ENCODE measurements at regions not wholly inside any gene's neighbourhood (a gene's known extent, or its start where the extent isn't known, plus 50 kb on each side); places are given as distances from the start of the nearest gene placed in this dataset.
A peak's percentile ranks its signal among the peaks of the same experiment; 100 is the strongest.

- Mint-ChIP-seq H3K9me3 (peaks cover 0 to 14% (median 0%) of the 10 kb centered on the region in 3 donors), H3K36me3 (no peaks in the 10 kb centered on the region), H3K27me3 (no peaks in the 10 kb centered on the region), H3K4me1 (peaks cover 2 to 18% (median 13%) of the 10 kb centered on the region in 3 donors), H3K27ac (no peak overlapping the region), H3K4me3 (no peak overlapping the region)
- CTCF ChIA-PET = no interaction called here
- 41% methylated on average over 3 of the region's 4 CpGs for WGBS (ENCODE audit: insufficient coverage)
- POLR2A ChIA-PET = no interaction called here
- Histone ChIP-seq H3K36me3 (ENCODE audit: control insufficient read depth in 2 of 2, extremely low read depth in 1 of 2, insufficient read depth in 1 of 2, low read length in 1 of 2) (no peaks in the 10 kb centered on the region), H3K9me3 (no peaks in the 10 kb centered on the region), H3K4me3 (ENCODE audit: control insufficient read depth in 1 of 2, extremely low read depth in 1 of 2, low read length in 1 of 2) (no peak overlapping the region), H3K27me3 (replicated peaks in 1 of 2; ENCODE audit: control insufficient read depth in 2 of 2, extremely low read depth in 1 of 2, insufficient read depth in 2 of 2, low read length in 1 of 2) (no peaks in the 10 kb centered on the region), H3K4me1 (ENCODE audit: control insufficient read depth in 1 of 2, extremely low read depth in 1 of 2, insufficient read depth in 2 of 2, low read length in 2 of 2) (peaks cover 0 to 13% of the 10 kb centered on the region in 2 experiments), H3K27ac (ENCODE audit: low read length) (no peak overlapping the region)
- no peak for DNase-seq
- no peak for ATAC-seq (replicated peaks in 1 of 4)
Measured at GRCh38 chr13:80563439-80563838, 222.5 kb upstream of the SPRY2 start.

- DNase-seq = no peak
- Mint-ChIP-seq H3K36me3 (no peaks in the 10 kb centered on the region), H3K9me3 (peaks cover 0 to 14% (median 0%) of the 10 kb centered on the region in 3 donors), H3K4me1 (peaks cover 2 to 18% (median 13%) of the 10 kb centered on the region in 3 donors), H3K27me3 (no peaks in the 10 kb centered on the region), H3K4me3 (peak overlapping the region in 2 of 3 donors; percentile 10 to 29), H3K27ac (no peak overlapping the region)
- Histone ChIP-seq H3K27me3 (replicated peaks in 1 of 2; ENCODE audit: control insufficient read depth in 2 of 2, extremely low read depth in 1 of 2, insufficient read depth in 2 of 2, low read length in 1 of 2) (no peaks in the 10 kb centered on the region), H3K4me3 (ENCODE audit: control insufficient read depth in 1 of 2, extremely low read depth in 1 of 2, low read length in 1 of 2) (peak overlapping the region in 1 of 2 donors; percentile 38), H3K9me3 (no peaks in the 10 kb centered on the region), H3K36me3 (ENCODE audit: control insufficient read depth in 2 of 2, extremely low read depth in 1 of 2, insufficient read depth in 1 of 2, low read length in 1 of 2) (no peaks in the 10 kb centered on the region), H3K27ac (ENCODE audit: low read length) (no peak overlapping the region), H3K4me1 (ENCODE audit: control insufficient read depth in 1 of 2, extremely low read depth in 1 of 2, insufficient read depth in 2 of 2, low read length in 2 of 2) (peaks cover 0 to 13% of the 10 kb centered on the region in 2 experiments)
- ATAC-seq (replicated peaks in 1 of 4) = no peak
- WGBS (ENCODE audit: insufficient coverage) = no CpG with 5 or more reads among the region's 4 CpGs
- ChIA-PET POLR2A (no interaction called here), CTCF (no interaction called here)
Measured at GRCh38 chr13:80562433-80563156, 221.7 kb upstream of the SPRY2 start.

GRCh38 chr13:80560609-80561008, 219.7 kb upstream of the SPRY2 start:
- peaks cover 0 to 13% of the 10 kb centered on the region in 2 experiments for H3K4me1 ChIP-seq (ENCODE audit: control insufficient read depth in 1 of 2, extremely low read depth in 1 of 2, insufficient read depth in 2 of 2, low read length in 2 of 2)
- POLR2A ChIA-PET = interaction anchor here in 1 of 2 donors (0.8 kb wide), 1 partner anchor 994 kb away, joined by 3 read pairs; no protein-coding TSS in a partner anchor
- CTCF ChIA-PET = no interaction called here

GRCh38 chr13:80559944-80560343, 219.0 kb upstream of the SPRY2 start:
- Histone ChIP-seq H3K4me3 (ENCODE audit: control insufficient read depth in 1 of 2, extremely low read depth in 1 of 2, low read length in 1 of 2) (no peak overlapping the region), H3K27ac (ENCODE audit: low read length) (no peak overlapping the region), H3K27me3 (replicated peaks in 1 of 2; ENCODE audit: control insufficient read depth in 2 of 2, extremely low read depth in 1 of 2, insufficient read depth in 2 of 2, low read length in 1 of 2) (no peaks in the 10 kb centered on the region), H3K4me1 (ENCODE audit: control insufficient read depth in 1 of 2, extremely low read depth in 1 of 2, insufficient read depth in 2 of 2, low read length in 2 of 2) (peaks cover 0 to 13% of the 10 kb centered on the region in 2 experiments), H3K36me3 (ENCODE audit: control insufficient read depth in 2 of 2, extremely low read depth in 1 of 2, insufficient read depth in 1 of 2, low read length in 1 of 2) (no peaks in the 10 kb centered on the region), H3K9me3 (no peaks in the 10 kb centered on the region)
- no CpG with 5 or more reads among the region's 5 CpGs for whole genome bisulfite sequencing (ENCODE audit: insufficient coverage)
- Mint-ChIP-seq H3K4me3 (no peak overlapping the region), H3K9me3 (peaks cover 0 to 19% (median 0%) of the 10 kb centered on the region in 3 donors), H3K27ac (no peak overlapping the region), H3K4me1 (peaks cover 2 to 18% (median 13%) of the 10 kb centered on the region in 3 donors), H3K36me3 (no peaks in the 10 kb centered on the region), H3K27me3 (no peaks in the 10 kb centered on the region)
- no peak for ATAC-seq (replicated peaks in 1 of 4)
- POLR2A ChIA-PET = interaction anchor here in 1 of 2 donors (0.8 kb wide), 1 partner anchor 994 kb away, joined by 3 read pairs; no protein-coding TSS in a partner anchor
- CTCF ChIA-PET = no interaction called here
- no peak for DNase-seq

More at GRCh38 chr13:80560609-80561008, 219.7 kb upstream of the SPRY2 start:
- no peaks in the 10 kb centered on the region for H3K36me3 ChIP-seq (ENCODE audit: control insufficient read depth in 2 of 2, extremely low read depth in 1 of 2, insufficient read depth in 1 of 2, low read length in 1 of 2)
- Mint-ChIP-seq H3K9me3 (peaks cover 0 to 19% (median 0%) of the 10 kb centered on the region in 3 donors), H3K27me3 (no peaks in the 10 kb centered on the region), H3K4me3 (no peak overlapping the region), H3K36me3 (no peaks in the 10 kb centered on the region), H3K27ac (no peak overlapping the region), H3K4me1 (peaks cover 2 to 18% (median 13%) of the 10 kb centered on the region in 3 donors)
- no peak overlapping the region for H3K4me3 ChIP-seq (ENCODE audit: control insufficient read depth in 1 of 2, extremely low read depth in 1 of 2, low read length in 1 of 2)
- no peak overlapping the region for H3K27ac ChIP-seq (ENCODE audit: low read length)
- no peaks in the 10 kb centered on the region for H3K9me3 ChIP-seq
- DNase-seq (no peak), ATAC-seq (replicated peaks in 1 of 4) (no peak)
- H3K27me3 ChIP-seq (replicated peaks in 1 of 2; ENCODE audit: control insufficient read depth in 2 of 2, extremely low read depth in 1 of 2, insufficient read depth in 2 of 2, low read length in 1 of 2) = no peaks in the 10 kb centered on the region

- WGBS (ENCODE audit: insufficient coverage) = 91% methylated on average over 3 of the region's 4 CpGs
- no peak for ATAC-seq (replicated peaks in 1 of 4)
- H3K36me3 ChIP-seq (ENCODE audit: control insufficient read depth in 2 of 2, extremely low read depth in 1 of 2, insufficient read depth in 1 of 2, low read length in 1 of 2) = no peaks in the 10 kb centered on the region
- no peak overlapping the region for H3K4me3 ChIP-seq (ENCODE audit: control insufficient read depth in 1 of 2, extremely low read depth in 1 of 2, low read length in 1 of 2)
- no peak overlapping the region for H3K27ac ChIP-seq (ENCODE audit: low read length)
- ChIA-PET CTCF (no interaction called here), POLR2A (no interaction called here)
- Mint-ChIP-seq H3K36me3 (no peaks in the 10 kb centered on the region), H3K4me1 (peaks cover 0 to 9% (median 5%) of the 10 kb centered on the region in 3 donors), H3K27ac (no peak overlapping the region), H3K4me3 (no peak overlapping the region), H3K27me3 (no peaks in the 10 kb centered on the region), H3K9me3 (peaks cover 0 to 17% (median 0%) of the 10 kb centered on the region in 3 donors)
- DNase-seq = no peak
- H3K27me3 ChIP-seq (replicated peaks in 1 of 2; ENCODE audit: control insufficient read depth in 2 of 2, extremely low read depth in 1 of 2, insufficient read depth in 2 of 2, low read length in 1 of 2) = no peaks in the 10 kb centered on the region
- H3K4me1 ChIP-seq (ENCODE audit: control insufficient read depth in 1 of 2, extremely low read depth in 1 of 2, insufficient read depth in 2 of 2, low read length in 2 of 2) = peaks cover 0 to 3% of the 10 kb centered on the region in 2 experiments
- no peaks in the 10 kb centered on the region for H3K9me3 ChIP-seq
Measured at GRCh38 chr13:80558074-80558473, 217.1 kb upstream of the SPRY2 start.

DNA sequence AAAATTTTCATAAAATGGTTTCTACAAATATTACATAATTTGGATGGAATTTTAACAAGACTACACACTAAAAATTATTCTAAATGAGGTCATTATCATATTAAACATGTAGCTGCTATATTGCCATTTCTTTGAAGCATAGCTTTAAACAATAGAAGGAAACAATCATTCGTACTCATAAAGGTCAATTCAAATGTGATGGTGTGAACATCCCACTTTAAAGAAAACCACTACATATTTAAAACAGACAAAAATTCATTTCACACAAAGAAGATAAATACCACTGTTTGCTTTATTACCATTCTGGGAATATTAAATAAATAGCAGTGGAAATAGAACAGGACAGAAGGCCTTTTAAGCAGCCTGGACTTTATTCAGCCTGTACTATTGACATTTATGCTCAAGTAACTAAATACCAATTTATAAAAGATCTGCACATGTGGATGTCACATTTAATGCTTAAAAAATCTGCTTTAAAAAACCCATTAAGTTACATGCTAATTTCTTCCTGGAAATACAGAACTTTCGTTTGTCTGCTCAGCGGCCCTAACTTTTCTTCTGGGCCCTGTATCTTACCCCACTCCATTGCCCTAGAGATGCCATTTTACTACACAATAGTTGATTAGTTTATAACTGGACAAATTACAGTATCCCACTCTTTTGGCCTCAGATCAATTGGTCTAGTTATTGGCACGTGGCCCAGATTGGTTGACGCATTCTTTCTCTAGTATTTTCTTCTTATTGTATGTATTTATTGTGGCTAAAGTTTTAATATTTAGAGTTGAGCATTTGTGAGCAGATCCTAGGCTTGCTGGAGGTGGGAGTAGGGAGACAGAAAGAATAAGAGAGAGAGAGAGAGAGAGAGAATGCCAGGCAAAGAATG, 215.1 kb upstream of the SPRY2 start:
- WGBS (ENCODE audit: insufficient coverage) = no CpG with 5 or more reads among the region's 5 CpGs
- no peak for ATAC-seq (replicated peaks in 1 of 4)

More for the DNA sequence above, 215.1 kb upstream of the SPRY2 start:
- H3K36me3 ChIP-seq (ENCODE audit: control insufficient read depth in 2 of 2, extremely low read depth in 1 of 2, insufficient read depth in 1 of 2, low read length in 1 of 2) = no peaks in the 10 kb centered on the region
- H3K4me1 ChIP-seq (ENCODE audit: control insufficient read depth in 1 of 2, extremely low read depth in 1 of 2, insufficient read depth in 2 of 2, low read length in 2 of 2) = no peaks in the 10 kb centered on the region
- CTCF ChIA-PET = no interaction called here
- DNase-seq = no peak
- no peak overlapping the region for H3K27ac ChIP-seq (ENCODE audit: low read length)
- no peak overlapping the region for H3K4me3 ChIP-seq (ENCODE audit: control insufficient read depth in 1 of 2, extremely low read depth in 1 of 2, low read length in 1 of 2)
- peaks cover 0 to 10% (median 0%) of the 10 kb centered on the region in 3 donors for H3K9me3 Mint-ChIP-seq
- no peaks in the 10 kb centered on the region for H3K27me3 Mint-ChIP-seq
- no peaks in the 10 kb centered on the region for H3K27me3 ChIP-seq (replicated peaks in 1 of 2; ENCODE audit: control insufficient read depth in 2 of 2, extremely low read depth in 1 of 2, insufficient read depth in 2 of 2, low read length in 1 of 2)
- POLR2A ChIA-PET = no interaction called here
- no peak overlapping the region for H3K4me3 Mint-ChIP-seq
- H3K36me3 Mint-ChIP-seq = no peaks in the 10 kb centered on the region
- no peaks in the 10 kb centered on the region for H3K4me1 Mint-ChIP-seq
- no peaks in the 10 kb centered on the region for H3K9me3 ChIP-seq
- H3K27ac Mint-ChIP-seq = no peak overlapping the region
